ENCODE measurements at regions not wholly inside any gene's neighbourhood (a gene's known extent, or its start where the extent isn't known, plus 50 kb on each side); places are given as distances from the start of the nearest gene placed in this dataset.

DNA sequence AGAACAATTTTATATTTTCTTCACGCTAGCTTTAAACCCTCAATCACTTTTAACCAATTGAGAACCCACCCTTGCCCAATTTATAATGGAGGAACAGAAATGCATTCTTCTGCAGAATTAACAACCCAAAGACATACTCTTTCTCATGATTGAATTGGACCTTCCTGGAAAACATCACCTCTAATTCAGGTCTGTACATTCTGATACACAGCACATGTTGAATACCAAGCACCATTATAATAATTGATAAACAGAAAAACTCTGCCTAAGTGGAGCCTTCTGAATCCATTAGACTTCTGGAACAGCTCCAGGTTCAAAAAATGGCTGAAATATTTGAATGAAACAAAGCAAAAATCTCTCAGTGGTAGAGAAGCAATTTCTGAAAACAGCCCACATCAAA is 105.4 kb downstream of the FAM76B start:
- H3K4me3 ChIP-seq: no peak overlapping the region
- no peak overlapping the region for H3K9ac ChIP-seq
- H3K4me1 ChIP-seq: no peaks in the 10 kb centered on the region
- no peaks in the 10 kb centered on the region for H3K36me3 ChIP-seq
- H3K27me3 ChIP-seq: no peaks in the 10 kb centered on the region
- H3K27ac ChIP-seq: no peak overlapping the region
- TF ChIP-seq Cebpa-rat (IDR thresholded peaks at IDR 0.05): no peak
- H3K9me3 ChIP-seq (replicated peaks in 1 of 11): no peaks in the 10 kb centered on the region
- H3K4me2 ChIP-seq: no peak overlapping the region
- no peaks in the 10 kb centered on the region for H4K20me1 ChIP-seq

DNA sequence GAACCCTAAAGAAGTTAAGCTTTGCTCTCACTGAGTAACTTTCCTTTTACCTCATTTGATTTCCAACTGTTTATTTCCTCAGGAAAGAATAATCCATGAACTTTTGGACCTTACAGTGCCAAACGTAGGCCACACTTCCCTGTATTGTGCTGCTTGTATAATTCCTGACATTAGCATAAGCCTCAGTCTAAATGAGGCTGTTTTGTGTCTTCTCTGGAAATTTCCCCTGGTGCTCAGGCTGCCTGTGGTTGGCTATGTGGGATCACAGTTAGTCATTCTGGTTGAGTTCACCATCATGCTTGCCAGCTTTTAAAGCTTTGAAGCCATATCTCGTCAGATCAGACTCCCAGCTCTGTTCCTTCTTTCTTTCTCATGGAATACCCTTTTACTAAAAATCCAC is 107.0 kb downstream of the FAM76B start:
- Histone ChIP-seq H3K9me3 (replicated peaks in 1 of 11) (no peaks in the 10 kb centered on the region), H3K27me3 (no peaks in the 10 kb centered on the region), H3K36me3 (no peaks in the 10 kb centered on the region), H3K4me2 (no peak overlapping the region), H3K4me3 (no peak overlapping the region), H3K9ac (no peak overlapping the region), H3K27ac (no peak overlapping the region), H4K20me1 (no peaks in the 10 kb centered on the region), H3K4me1 (no peaks in the 10 kb centered on the region)
- no peak for TF ChIP-seq Cebpa-rat (IDR thresholded peaks at IDR 0.05)

DNA sequence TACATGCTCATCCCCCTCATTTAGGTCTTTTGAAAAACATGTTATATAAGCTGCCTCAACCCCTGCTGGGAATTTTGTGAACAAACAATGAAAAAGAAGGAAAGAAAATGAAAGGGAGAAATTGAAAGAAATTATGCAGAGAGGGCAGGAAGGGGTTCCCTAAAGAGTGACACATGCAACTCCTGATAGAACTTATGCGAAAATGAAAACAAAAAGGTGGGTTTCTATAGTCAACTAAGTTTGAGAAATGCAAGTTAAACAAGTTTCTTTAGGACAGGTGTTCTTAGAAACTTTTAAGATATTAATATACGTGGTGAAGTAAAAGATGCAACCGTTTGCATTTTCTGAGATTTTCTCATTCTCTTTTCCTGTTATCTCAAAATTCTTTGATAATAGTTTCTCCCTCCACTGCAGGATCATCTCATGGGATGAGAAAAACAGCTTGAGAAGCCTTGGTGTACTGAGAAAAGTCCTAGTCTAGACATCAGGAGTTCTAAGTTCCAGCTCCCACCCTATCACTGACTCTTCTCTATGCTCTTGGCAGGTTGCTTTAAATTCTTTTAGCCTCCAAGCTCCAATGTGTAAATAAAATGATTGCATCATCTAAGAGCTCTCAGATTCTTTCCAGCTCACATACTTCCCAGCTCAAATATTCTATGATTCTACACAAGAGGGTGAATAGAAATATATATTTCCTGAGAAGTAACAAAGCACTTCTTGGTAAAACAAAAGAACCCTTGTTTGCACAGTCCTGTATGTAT is 109.2 kb downstream of the FAM76B start:
- Histone ChIP-seq H3K27me3 (no peaks in the 10 kb centered on the region), H3K4me3 (no peak overlapping the region), H3K4me1 (no peaks in the 10 kb centered on the region), H4K20me1 (no peaks in the 10 kb centered on the region), H3K36me3 (no peaks in the 10 kb centered on the region), H3K9me3 (replicated peaks in 1 of 11) (no peaks in the 10 kb centered on the region), H3K4me2 (no peak overlapping the region), H3K27ac (no peak overlapping the region), H3K9ac (no peak overlapping the region)
- no peak for TF ChIP-seq Cebpa-rat (IDR thresholded peaks at IDR 0.05)

DNA sequence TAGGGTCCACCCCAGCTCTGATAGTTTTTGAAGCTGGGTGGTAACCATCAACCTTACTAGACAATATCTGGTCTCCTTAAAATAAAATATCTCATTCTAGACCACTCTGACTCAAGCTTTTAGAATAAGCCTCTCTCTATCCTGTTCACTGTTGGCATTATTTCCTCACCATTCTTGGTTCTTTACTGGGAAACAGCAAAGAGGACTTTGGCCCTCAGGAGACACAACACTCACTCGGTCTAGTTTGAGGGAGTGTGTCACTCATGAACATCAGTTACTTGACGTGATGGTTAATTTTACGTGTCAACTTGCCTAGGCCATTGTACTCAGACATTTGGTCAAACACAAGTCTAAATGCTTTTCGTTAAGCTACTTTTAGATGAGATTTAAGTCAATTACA is 110.6 kb downstream of the FAM76B start:
- Histone ChIP-seq H3K36me3 (no peaks in the 10 kb centered on the region), H3K9ac (no peak overlapping the region), H4K20me1 (no peaks in the 10 kb centered on the region), H3K4me2 (no peak overlapping the region), H3K4me3 (no peak overlapping the region), H3K4me1 (no peaks in the 10 kb centered on the region), H3K27ac (no peak overlapping the region), H3K27me3 (no peaks in the 10 kb centered on the region), H3K9me3 (replicated peaks in 1 of 11) (no peaks in the 10 kb centered on the region)
- TF ChIP-seq Cebpa-rat (IDR thresholded peaks at IDR 0.05): no peak

DNA sequence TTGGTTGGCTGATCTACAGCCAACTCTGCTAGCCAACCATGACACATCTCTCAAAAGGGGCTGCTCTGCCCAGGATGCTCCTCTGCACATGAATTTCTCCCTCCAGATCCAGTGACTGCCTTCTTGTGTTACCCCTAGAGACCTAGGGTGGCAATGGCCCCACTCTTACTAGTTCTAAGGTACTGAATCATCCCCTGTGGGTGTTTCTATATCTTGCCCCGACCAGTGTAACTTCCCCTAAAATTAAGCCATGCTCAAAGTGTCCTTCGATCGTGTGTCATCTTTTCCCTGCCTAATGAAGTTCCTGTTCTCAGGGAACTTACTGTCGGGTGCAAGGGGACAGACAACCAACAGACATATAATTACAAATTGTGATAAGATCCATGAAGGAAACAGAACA is 113.3 kb downstream of the FAM76B start:
- Histone ChIP-seq H3K36me3 (no peaks in the 10 kb centered on the region), H3K4me2 (no peak overlapping the region), H3K9me3 (replicated peaks in 1 of 11) (no peaks in the 10 kb centered on the region), H3K4me1 (no peaks in the 10 kb centered on the region), H3K27me3 (no peaks in the 10 kb centered on the region), H4K20me1 (no peaks in the 10 kb centered on the region), H3K9ac (no peak overlapping the region), H3K4me3 (no peak overlapping the region), H3K27ac (no peak overlapping the region)
- no peak for TF ChIP-seq Cebpa-rat (IDR thresholded peaks at IDR 0.05)

DNA sequence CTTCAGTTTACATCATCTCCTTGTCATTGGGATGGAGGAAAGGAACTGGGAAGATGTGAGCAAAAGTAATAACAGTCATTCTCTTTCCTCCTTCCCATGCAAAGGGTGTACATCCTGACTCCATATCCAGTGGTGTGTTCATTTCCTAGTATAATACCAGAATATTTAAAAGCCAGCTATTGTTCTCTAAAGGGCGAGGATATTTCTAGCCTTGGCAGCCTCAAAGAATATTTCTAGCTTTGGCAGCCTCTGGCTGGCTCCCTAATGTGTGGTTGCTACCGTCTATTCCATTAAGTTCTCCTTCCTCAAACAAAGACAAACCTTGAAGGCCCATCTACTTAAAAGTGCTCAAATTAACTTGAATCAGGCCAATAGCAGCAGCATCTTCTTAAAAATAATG is 114.0 kb downstream of the FAM76B start:
- H3K27ac ChIP-seq: no peak overlapping the region
- no peaks in the 10 kb centered on the region for H3K4me1 ChIP-seq
- no peaks in the 10 kb centered on the region for H4K20me1 ChIP-seq
- no peak for TF ChIP-seq Cebpa-rat (IDR thresholded peaks at IDR 0.05)
- no peak overlapping the region for H3K9ac ChIP-seq
- no peak overlapping the region for H3K4me3 ChIP-seq
- H3K27me3 ChIP-seq: no peaks in the 10 kb centered on the region
- H3K4me2 ChIP-seq: no peak overlapping the region
- H3K9me3 ChIP-seq (replicated peaks in 1 of 11): no peaks in the 10 kb centered on the region
- H3K36me3 ChIP-seq: no peaks in the 10 kb centered on the region

DNA sequence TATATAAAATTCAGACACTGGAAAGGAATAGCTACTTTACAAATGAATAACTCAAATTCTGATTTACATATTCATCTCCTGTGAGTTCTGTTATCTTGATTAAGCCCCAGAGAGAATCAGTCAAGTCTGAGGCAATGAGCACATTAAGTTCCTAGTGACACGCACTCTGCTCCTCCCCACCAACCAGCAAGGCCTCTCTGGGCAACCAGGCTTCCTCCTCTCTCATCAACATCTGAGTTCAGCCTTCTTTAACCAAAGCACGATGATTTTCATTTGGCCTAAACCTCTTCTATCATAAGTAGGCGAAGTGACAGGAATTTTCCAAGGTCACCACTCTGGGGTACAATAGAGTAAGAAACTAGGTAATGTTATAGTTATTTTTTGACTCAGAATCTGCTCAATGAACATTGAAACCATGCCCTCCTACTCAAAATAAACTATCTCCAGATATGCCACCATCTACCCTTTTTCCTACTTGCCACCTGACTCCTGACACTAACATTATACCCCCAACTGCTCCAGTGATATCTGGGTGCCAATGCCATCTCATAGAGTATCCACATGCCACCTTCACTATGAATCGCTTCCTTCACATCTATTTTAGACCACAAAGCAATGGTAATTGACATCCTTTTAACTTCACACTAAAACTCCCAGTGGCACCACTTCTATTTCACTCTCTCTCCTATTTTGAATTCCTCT is 114.8 kb downstream of the FAM76B start:
- Histone ChIP-seq H3K4me1 (no peaks in the 10 kb centered on the region), H3K27ac (no peak overlapping the region), H3K9ac (no peak overlapping the region), H4K20me1 (no peaks in the 10 kb centered on the region), H3K36me3 (no peaks in the 10 kb centered on the region), H3K4me2 (no peak overlapping the region), H3K9me3 (replicated peaks in 1 of 11) (no peaks in the 10 kb centered on the region), H3K27me3 (no peaks in the 10 kb centered on the region), H3K4me3 (no peak overlapping the region)
- no peak for TF ChIP-seq Cebpa-rat (IDR thresholded peaks at IDR 0.05)

DNA sequence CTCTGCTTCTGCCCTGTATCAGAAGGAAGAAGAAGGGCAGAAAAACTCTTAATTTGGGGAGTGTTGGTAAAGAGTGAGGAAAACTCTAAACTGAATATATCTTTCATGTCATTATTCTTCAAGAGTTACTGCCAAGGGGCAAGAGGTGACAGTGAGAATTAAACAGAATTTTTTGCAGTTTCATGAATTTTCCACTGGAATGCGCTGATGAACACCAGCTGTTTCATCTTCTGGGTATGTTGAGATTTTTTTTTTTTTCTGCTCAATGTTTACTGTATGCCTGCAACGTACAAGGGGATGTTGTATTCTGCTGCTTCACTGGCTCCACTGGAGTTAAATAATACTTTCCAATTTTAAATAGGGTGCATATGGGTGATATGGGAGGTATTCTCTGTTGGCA is 117.8 kb downstream of the FAM76B start:
- no peaks in the 10 kb centered on the region for H3K4me1 ChIP-seq
- no peak for TF ChIP-seq Cebpa-rat (IDR thresholded peaks at IDR 0.05)

DNA sequence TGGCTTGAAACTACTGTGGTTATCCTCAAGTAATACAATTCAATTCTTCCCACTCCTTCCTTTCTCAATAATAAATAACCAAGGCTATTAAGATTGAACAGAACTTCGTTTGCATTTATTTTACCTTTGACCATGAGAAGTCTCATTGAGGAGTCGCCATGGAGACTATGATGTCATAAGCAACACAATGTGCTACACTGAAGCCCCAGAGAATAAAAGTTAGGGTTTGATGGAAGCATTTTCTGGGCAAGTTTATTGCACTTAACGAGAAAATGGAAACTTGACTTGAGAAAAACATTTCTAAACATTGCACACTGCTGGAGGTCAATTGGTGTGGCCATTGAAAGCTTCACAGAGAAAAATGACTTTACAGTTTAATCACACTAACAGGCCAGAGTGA is 121.5 kb downstream of the FAM76B start:
- TF ChIP-seq Cebpa-rat (IDR thresholded peaks at IDR 0.05): no peak
- no peaks in the 10 kb centered on the region for H4K20me1 ChIP-seq
- H3K4me3 ChIP-seq: no peak overlapping the region
- H3K27ac ChIP-seq: no peak overlapping the region
- no peaks in the 10 kb centered on the region for H3K4me1 ChIP-seq
- no peaks in the 10 kb centered on the region for H3K27me3 ChIP-seq
- no peak overlapping the region for H3K4me2 ChIP-seq
- H3K9me3 ChIP-seq (replicated peaks in 1 of 11): peaks cover 0 to 6% (median 0%) of the 10 kb centered on the region in 11 experiments; a peak in 1 of 22 replicates
- H3K9ac ChIP-seq: no peak overlapping the region
- no peaks in the 10 kb centered on the region for H3K36me3 ChIP-seq

More for the DNA sequence above, 117.8 kb downstream of the FAM76B start:
- no peaks in the 10 kb centered on the region for H3K27me3 ChIP-seq
- H3K4me2 ChIP-seq: no peak overlapping the region
- no peak overlapping the region for H3K9ac ChIP-seq
- H3K9me3 ChIP-seq (replicated peaks in 1 of 11): no peaks in the 10 kb centered on the region
- no peak overlapping the region for H3K27ac ChIP-seq
- no peaks in the 10 kb centered on the region for H3K36me3 ChIP-seq
- H3K4me3 ChIP-seq: no peak overlapping the region
- no peaks in the 10 kb centered on the region for H4K20me1 ChIP-seq

DNA sequence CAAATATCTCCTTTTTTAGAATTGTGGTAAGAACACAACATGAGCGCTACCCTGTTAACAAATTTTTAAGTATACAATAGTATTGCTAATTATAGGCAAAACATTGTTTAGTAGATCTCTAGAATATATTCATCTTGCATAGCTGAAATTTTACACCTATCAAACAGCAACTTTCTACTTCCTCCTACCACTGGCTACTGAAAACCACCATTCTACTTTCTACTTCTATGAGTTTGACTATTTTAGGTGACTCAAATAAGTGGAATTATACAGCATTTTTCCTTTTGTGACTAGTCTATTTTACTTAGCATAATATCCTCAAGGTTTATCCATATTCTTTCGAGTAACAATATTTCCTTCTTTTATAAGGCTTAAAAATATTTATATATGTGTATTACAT is 128.4 kb downstream of the FAM76B start:
- H3K9ac ChIP-seq: no peak overlapping the region
- no peak for TF ChIP-seq Cebpa-rat (IDR thresholded peaks at IDR 0.05)

More for the DNA sequence above, 128.4 kb downstream of the FAM76B start:
- Histone ChIP-seq H3K4me1 (no peaks in the 10 kb centered on the region), H3K9me3 (replicated peaks in 1 of 11) (peaks cover 0 to 9% (median 5%) of the 10 kb centered on the region in 11 experiments; a peak in 4 of 22 replicates), H3K27me3 (no peaks in the 10 kb centered on the region), H3K4me2 (no peak overlapping the region), H4K20me1 (no peaks in the 10 kb centered on the region), H3K4me3 (no peak overlapping the region), H3K36me3 (no peaks in the 10 kb centered on the region), H3K27ac (no peak overlapping the region)

Measured in BLaER1 treated with 17β-estradiol and CSF1 and Interleukin-3, amounts not matched to agents 10 nM and 100 nM (cell line).